Fibroblast of peridontal ligament (primary cell): ENCODE measurements at regions not wholly inside any gene's neighbourhood (a gene's known extent, or its start where the extent isn't known, plus 50 kb on each side); places are given as distances from the start of the nearest gene placed in this dataset.

Experiments
- DNase-seq: peaks from one replicate; pipeline ENCODE4 v3.0.0-alpha.2; 2010; ENCODE audit errors: extremely low read depth

DNA sequence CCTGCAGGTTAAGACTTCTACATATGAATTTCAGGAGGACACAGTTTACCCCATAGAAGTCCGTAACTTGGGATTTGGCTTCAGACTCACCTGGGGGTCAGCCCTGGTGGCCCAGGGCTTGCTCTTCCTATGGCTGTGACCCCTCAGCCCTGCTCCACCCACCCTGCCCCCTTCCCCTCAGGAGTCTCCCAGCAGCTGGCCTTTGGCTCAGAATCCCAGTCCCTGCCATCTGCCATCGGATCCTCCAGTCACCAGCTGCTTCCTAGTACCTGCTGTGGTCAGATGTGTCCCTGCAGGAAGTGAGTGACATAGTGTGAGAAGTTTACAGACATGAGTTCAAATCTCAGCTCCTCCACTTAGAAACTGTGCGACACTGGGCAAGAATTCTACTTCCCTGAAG is 332.6 kb downstream of the NPHP4 start:
- DNase-seq: no peak

DNA sequence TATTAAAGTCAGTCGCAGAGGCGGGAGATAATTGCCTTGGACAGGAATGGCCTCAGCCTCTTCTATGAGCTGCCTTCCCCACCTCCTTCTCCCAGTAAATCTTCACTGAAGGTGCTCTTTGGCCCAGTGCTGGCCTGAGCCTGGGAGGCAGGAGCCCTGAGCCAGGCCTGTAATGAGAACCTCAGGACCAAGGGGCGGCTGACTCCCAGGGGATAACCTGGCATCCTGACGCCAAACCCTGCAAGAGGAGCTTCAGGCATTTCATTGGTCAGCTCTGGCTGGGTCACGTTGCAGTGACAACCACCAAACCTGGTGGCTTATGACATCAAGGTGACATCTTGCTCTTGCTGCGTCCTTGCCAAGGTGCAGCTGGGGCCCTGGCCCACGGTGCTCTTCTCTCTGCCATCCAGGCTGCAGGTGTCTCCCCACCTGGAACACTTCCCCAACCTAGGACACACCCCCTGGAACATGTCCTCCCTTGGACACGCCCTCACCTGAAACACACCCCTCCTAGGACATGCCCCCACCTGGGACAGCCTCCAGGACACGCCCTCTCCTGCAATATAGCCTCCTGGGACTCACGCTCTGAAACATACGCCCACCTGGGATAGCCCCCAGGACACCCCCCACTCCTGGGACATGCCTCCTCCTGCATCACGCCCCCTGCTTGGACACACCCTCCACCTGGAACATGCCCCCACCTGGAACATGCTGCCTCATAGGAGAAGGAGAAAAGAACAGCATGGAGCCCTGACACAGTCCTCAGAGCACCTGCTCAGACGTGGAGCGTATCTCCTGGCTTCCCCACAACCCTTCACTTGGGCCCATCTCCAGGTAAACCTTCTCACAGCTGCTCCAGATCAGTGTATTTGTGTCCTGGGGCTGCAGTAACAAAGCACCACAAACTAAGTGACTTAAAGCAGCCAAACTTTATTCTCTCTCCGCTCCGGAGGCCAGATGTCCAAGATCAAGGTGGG is 333.6 kb downstream of the NPHP4 start:
- no peak for DNase-seq

DNA sequence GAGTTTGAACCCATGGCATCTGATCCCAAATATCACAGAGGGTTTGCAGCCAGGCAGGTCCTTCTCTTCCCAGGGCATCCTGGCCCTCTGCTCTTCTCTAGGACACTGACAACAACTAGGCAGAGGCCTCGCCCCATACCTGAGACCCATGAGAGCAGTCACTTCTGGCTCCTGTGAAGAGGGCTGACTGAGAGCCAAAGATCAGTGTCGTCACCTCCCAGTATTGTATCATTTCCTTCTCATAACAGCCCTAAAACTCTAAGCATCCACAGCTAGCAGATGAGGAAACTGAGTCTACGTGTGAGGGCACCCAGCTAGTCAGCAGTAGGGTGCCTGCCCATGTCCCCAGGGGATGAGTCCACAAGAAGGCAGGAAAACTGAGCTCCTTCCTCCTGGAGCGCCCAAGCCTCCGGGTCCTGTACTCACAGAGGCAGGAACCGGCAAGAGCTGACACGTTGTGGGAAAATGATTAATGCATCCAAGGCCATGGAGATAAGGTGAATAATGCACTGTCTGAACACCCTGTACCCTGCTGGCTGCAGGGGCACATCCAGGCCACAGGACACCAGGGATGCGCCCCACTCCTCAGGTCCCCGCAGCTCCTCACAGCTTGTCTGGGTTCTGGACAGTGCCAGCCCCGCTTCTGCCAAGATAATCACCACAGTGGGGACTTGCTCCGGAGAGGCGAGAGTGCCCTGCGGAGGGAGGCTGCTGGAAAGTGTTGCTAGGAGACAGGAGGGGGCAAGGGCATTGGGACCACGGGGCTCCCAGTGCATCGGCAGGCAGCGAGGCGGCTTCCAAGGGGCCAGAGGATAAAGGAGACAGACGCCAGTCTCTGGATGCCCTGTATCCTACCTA is 340.0 kb downstream of the NPHP4 start:
- DNase-seq: no peak

DNA sequence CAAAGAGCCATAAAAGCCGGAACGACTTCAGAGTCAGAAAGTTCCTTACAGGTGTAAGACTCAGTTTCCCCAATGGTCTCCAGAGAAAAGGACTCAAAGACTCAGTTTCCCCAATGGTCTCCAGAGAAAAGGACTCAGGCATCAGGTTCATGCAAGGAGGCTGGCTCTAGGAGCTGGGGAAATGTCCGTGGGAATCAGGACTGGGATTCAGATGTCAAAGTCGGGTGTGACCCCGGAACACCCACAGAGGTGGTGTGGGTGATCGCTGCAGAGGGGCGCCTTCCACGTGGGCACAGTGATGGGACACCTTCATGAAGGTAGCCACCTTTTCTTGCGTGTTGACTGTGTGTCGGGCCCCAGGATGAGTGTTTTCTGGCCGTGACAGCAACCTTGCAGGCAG is 340.8 kb downstream of the NPHP4 start:
- DNase-seq: no peak

DNA sequence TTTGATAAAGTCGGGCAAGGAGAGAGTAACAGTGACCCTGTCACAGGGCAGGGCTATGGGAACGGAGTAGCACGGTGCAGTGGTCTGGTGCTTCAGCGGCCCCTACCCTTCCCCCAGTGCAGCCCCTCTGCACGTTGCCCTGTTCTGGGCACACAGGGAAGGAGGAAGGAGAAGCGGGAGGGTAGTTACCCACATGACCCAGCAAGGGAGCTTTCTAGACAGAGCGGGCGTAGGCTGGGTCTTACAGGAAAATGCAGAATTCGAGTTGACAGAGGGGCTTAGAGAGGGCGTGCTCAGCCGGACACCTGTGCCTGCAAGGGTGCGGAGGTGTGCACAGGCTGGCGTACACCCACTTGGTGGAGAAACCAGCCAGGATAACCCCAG is 341.2 kb downstream of the NPHP4 start:
- DNase-seq: no peak

DNA sequence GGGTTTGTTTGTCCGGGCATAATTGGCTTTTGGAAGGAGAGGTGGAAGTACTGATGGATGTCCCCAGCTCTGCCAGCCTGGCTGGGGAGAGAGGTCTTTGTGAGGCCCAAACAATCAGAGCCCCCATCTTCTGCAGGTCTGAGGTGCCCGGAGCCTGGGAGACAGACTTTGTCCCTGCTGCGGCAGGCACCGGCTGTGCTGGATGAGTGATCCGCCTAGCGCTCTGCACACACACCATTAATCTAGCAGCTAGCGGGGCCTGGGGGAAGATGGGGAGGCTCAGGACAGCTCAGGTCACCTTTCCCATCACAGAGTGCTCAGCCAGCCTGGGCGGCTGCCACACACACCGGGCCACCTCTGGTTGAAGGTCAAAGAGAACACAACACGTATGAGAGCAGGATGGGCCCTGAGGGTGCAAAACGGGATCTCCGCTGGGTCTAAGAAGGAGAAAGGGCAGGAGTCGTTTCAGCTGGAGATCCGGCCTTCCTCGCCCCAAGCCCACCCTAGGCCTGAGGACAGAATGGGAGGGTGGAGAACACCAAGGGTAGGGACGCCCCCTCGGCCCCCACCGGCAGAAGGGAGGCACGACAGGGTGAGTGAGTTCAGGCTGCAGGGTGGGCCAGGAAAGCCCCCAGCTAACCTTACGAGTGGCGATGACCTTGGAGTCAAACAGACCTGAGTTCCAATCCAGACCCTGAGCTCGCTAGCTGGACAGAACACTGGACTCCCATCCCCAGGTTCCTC is 341.8 kb downstream of the NPHP4 start:
- DNase-seq: no peak

DNA sequence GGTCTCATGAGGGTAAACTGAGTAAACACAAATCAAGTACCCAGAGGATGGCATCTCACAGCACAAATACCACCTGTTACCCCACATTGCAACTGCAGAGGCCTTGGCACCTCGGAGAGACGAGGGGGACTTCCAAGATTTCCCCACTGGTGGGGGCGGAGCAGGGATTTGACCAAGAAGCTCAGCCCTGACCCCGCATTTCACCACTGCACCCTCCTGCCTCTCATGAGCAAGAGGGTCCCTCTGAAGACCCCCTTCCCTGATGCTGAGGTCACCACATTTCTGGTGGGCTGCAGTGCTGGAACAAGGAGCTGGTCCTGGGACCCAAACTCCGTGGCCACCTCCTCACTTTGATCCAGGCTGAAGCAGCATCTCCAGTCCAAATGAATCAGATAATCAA is 342.4 kb downstream of the NPHP4 start:
- DNase-seq: no peak

DNA sequence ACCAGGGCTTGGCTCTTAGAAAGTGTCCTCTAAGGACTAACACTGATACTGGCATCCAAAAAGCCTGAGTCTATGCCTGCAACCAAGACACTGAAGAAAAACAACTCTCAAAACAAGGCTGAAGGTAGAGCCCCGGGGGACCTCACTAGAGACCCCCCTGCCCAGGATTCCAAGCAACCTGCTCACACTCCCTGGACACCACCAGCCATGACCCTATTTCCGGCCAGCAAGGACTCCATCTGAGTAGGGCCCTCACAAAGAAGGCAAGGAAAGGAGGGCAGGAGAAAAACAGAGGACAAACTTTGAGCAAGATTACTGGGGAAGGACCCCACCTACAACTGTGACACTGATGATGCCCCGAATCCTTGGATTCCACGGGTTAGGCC is 343.1 kb downstream of the NPHP4 start:
- no peak for DNase-seq

DNA sequence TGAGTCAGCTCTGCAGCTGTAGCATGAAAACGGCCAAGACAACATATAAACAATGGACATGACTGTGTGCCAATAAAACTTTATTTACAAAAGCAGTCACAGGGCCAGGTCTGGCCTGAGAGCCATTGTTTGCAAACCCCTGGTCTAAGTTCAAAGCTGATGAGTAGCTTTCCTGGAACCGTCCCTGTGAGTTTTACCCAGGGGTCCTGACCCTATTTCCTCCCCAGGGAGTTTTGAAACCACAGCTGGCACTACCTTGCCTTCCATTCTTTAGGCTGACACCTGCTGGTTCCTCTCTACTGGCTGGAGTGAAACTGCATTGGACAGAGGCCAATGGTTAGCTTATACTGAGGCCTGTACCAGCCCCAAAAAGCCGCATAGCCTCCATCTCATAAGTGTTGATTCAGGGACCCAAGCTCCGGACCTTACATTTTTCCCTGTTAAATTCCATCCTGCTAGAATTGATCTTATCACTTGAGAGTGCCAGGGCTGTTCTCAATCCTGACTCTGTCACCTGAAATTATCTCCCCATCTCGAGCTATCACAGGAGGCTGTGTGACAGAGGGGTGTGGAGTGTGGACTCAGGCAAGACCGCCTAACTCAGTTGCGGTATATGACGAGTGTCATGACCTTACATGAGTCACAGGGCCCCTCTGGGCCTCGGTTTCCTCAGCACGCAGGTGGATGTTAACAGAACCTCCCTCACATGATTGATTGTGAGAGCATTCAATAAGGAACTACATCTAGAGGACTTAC is 343.6 kb downstream of the NPHP4 start:
- DNase-seq: no peak

DNA sequence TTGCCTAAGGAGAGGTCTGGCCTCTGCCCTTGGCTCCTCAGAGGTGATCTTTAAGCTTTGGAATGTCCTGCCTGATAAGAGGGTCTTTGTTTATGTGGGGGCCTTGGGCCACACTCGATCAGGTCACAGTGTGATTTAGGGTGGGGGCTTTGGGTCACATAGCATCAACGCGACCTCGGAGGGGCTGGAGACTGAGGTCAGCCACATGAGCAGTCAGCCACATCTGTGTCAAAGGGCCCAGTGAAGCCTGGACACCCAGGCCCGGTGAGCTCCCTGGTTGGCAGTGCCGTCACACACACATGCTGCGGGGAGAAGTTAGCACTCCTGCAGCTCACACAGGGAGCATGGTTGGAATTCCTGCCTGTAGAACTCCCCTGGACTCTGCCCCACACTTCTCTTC is 345.0 kb downstream of the NPHP4 start:
- no peak for DNase-seq

DNA sequence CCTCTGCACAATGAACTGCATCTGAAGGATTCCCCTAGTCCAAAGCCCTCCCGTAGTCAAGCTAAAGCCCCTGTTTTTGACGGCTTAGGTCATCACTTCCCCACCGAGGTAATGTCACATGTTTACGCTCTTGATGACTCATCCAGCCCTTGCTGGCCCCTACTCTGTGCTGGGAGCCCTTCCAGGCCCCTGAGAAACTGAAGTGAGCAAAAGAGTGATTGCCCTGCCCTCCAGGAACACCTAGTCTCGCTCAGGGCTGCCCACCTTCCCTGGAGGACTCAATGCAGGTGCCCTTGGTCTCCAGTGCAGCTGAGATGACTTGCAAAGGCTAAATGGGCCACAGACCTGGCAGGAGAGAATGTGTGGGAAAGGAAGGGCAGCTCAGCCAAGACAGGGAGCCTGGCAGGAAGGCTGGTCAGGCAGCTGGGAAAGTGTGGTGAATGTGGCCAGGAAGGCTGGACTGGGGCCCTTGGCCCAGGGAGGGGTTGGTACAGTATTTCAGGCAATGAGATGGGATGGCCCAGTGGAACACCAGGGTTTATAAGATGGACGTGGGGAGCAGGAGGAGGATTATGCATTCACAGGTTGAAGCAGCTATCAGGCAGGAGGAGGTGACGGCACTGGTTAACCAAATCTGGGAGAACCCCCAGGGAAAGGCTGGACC is 345.6 kb downstream of the NPHP4 start:
- DNase-seq: no peak

DNA sequence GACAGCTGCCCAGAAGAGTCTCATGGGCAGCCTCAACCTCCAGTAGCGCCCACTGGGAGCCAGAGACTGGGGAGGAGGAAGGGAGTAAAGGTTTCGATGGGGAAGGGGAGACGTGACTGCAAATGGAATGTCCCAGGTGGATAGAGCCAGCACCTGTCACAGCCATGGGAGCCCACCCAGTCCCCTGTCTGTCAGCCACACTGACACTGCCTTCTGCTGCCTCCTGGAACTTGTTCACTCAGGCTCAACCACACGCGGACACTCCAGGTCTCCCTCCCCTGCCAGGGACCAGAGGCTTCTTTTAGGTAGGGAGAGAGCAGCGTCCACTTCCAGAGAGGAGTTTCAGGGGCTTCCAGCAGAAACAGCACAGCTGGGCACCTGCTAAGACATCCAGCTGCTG is 346.3 kb downstream of the NPHP4 start:
- DNase-seq: no peak

DNA sequence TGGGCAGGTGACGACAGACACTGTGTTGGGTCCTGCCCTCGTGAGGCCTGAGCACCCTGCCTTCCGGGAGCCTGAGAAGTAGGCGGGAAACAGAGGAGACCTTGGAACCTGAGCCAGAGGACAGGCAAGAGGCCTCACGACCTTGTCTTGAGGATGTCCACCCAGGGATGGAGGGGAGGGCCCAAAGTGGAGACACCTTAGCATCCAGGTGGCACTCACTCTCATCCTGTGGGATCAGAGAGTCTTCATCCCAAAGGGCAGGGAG is 347.2 kb downstream of the NPHP4 start:
- DNase-seq: no peak

DNA sequence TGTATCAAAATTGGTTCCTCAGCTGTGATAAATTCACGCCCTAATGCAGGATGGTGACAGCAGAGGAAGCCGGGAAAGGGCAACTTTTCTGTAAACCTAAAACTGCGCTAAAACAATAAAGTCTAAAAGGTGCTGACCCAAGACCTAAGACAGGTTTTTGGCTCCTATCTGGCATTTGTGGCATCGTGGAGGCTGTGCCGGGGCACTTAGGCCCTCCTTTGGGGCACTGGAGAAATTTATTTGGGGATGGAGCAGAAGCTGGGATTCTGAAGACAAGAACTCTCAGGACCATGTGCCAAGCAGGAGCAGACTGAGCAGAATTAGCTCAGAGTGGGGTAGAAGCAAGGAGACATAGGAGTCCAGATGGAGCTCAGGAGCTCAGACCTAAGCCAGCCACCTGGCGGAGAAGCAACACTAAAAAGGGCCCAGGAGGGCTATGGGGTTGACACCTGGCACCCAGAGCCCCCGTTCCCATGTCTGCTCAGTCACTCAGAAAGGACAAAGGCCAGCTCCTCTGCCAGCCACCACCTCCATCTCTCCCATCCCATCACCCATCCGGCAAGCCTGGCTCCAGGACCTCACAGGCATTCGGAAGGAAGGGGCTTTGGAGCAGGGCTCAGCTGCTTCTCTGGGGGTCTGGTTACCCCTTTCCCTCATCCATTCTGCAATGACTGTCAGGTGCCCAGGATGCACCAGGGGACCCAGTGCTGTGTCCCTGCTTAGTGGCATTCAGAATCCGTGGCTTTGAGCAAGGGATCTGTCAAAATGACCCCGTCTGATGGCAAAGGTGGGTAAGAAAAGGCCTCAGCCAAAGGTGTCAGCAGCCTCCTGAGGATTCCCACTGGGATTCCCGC is 347.7 kb downstream of the NPHP4 start:
- DNase-seq: no peak

DNA sequence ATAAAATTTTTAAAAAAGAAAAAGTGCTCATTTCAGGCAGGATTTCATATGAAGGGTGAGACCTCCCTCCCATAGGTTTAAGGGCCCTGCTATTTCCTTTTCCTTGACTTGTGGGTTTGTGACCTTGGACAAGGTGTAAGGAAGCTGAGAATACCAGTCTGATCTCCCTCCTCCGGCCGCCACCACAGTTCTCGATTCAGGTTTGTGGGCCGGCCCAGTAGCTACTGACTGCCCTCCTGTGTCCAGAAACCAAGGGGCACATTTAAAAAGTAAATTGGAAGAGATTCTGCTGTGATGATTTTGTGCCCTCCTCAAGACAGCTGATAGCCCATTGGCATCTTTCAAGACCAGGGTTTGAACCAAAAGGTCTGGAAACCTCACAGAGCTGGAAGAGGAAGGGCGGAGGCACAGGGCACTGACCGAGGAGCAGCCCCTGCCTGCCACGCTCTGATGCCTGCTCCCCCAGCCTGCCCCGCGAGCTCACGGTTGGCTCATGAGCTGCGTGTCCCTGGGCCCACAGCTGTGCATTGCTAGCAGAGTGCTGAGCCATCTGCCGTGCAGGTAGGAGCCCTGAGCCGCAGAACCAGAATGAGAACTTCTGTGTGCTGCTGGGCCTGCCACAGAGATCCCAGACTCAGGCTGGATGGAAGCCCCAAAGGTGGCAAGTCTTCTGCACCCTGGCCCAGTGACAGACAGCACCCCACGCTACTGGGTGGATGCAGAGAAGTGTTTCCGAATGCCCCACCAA is 348.7 kb downstream of the NPHP4 start:
- DNase-seq: no peak

DNA sequence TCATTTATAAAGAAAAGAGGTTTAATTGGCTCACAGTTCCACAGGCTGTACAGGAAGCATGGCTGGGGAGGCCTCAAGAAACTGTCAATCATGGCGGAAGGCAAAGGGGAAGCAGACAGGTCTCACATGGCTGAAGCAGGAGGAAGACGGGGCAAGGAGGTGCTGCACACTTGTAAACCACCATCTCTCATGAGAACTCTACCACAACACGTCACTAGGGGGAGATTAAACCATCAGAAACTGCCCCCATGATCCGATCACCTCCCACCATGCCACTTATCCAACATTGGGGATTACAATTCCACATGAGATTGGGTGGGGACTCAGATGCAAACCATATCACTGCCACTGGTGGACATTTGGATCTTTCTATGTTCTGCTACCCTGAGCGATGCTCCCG is 351.4 kb downstream of the NPHP4 start:
- no peak for DNase-seq

DNA sequence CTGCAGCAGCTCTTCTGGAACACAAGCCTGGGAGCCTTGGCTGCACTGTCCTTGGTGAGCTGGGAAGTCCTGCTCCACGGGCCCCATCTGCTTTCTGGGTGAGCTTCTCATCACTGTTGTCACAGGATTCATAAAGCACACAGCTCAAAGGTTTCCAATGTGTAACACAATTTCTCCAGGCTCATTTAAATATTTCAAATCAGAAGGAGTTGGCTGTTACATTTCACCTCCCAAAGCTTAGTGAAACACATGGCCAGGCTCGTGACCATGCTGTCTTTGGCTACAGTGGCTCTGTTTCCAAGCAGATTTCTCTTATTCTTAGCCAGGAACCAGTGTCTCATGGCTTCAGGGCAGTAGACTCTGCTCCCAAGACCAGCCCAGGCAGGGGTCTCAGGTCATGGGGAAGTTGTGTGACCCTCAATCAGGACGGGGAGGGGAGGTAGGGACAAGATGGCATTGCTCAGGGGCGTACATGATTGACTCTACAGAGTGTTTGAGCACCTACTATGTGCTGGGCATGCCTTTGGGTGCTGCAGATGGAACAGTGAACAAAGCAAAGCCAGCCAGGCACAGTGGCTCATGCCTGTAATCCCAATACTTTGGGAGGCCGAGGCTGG is 353.0 kb downstream of the NPHP4 start:
- DNase-seq: no peak

DNA sequence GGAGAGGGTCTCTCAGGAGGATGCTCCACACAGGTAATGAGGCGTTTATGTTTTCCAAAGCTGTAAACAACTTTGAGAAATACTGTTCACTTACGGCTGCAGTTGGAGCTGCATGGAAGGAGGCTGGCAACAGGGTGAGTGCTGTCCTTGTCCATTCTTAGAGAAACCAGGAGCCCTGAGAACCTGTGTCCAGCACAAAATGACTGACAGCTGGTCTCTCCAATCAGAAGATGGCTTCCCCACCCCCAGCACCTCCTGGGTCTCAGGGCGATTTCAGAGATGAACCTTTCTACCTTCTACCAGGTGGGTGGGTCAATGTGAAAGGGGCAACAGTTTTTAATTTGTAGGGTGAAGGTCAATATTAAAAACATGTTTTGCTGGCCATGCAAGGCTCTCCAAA is 353.6 kb downstream of the NPHP4 start:
- DNase-seq: no peak

DNA sequence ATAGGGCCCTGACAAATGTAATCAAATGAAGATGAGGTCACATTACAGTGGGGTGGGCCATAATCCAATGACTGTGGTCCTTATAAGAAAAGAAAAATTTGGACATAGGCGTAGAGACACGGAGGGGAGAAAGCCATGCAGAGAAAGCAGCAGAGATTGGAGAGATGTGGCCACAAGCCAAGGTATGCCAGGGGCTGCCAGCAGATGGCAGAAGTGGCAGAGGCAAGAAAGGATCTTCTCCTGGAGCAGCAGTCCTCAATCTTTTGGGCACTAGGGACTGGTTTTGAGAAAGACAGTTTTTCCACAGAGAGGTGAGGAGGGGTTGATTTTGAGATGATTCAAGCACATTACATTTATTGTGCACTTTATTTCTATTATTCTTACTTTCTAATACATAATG is 355.1 kb downstream of the NPHP4 start:
- no peak for DNase-seq
